ENCODE measurements at regions not wholly inside any gene's neighbourhood (a gene's known extent, or its start where the extent isn't known, plus 50 kb on each side); places are given as distances from the start of the nearest gene placed in this dataset.
A peak's percentile ranks its signal among the peaks of the same experiment; 100 is the strongest.
"Not testable (repeated sequence)": the region's sequence is repeated elsewhere in the genome, so short reads cannot be mapped to it uniquely, and the experiment has no call there.

- no peak overlapping the region for H2AFZ ChIP-seq (ENCODE audit: low read length)
- DNase-seq (ENCODE audit: insufficient read length, low spot score, missing footprints), result peak; percentile 55
- H3K79me2 ChIP-seq (ENCODE audit: insufficient read depth, low read length), result no peaks in the 10 kb centered on the region
- H3K9me3 ChIP-seq (ENCODE audit: low read depth, low read length), result no peaks in the 10 kb centered on the region
- H3K4me2 ChIP-seq (ENCODE audit: insufficient read depth, low read length), result no peak overlapping the region
- TF ChIP-seq, protein P1, sequence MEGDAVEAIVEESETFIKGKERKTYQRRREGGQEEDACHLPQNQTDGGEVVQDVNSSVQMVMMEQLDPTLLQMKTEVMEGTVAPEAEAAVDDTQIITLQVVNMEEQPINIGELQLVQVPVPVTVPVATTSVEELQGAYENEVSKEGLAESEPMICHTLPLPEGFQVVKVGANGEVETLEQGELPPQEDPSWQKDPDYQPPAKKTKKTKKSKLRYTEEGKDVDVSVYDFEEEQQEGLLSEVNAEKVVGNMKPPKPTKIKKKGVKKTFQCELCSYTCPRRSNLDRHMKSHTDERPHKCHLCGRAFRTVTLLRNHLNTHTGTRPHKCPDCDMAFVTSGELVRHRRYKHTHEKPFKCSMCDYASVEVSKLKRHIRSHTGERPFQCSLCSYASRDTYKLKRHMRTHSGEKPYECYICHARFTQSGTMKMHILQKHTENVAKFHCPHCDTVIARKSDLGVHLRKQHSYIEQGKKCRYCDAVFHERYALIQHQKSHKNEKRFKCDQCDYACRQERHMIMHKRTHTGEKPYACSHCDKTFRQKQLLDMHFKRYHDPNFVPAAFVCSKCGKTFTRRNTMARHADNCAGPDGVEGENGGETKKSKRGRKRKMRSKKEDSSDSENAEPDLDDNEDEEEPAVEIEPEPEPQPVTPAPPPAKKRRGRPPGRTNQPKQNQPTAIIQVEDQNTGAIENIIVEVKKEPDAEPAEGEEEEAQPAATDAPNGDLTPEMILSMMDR (IDR thresholded peaks at IDR 0.05; ENCODE audit: extremely low read depth, low read depth, low read length), result no peak
- H3K36me3 ChIP-seq (ENCODE audit: insufficient read depth, low read length), result no peaks in the 10 kb centered on the region
- H3K27ac ChIP-seq (ENCODE audit: low read depth, low read length), result no peak overlapping the region
- no peaks in the 10 kb centered on the region for H3K4me1 ChIP-seq (ENCODE audit: insufficient read depth, low read length)
- H3K27me3 ChIP-seq (ENCODE audit: insufficient read depth, low read length), result no peaks in the 10 kb centered on the region
- no peak overlapping the region for H3K4me3 ChIP-seq (ENCODE audit: insufficient read depth, low read length)
- H4K20me1 ChIP-seq (ENCODE audit: insufficient read depth, low read length), result no peaks in the 10 kb centered on the region
Observed at GRCh38 chrX:65971151-65971550, 68.7 kb downstream of the VSIG4 start.

- not testable (repeated sequence) for H2AFZ ChIP-seq (ENCODE audit: low read length); H3K27ac ChIP-seq (ENCODE audit: low read depth, low read length); H3K4me1 ChIP-seq (ENCODE audit: insufficient read depth, low read length); H3K9me3 ChIP-seq (ENCODE audit: low read depth, low read length); H4K20me1 ChIP-seq (ENCODE audit: insufficient read depth, low read length); H3K79me2 ChIP-seq (ENCODE audit: insufficient read depth, low read length); H3K27me3 ChIP-seq (ENCODE audit: insufficient read depth, low read length); H3K36me3 ChIP-seq (ENCODE audit: insufficient read depth, low read length); H3K4me2 ChIP-seq (ENCODE audit: insufficient read depth, low read length); H3K4me3 ChIP-seq (ENCODE audit: insufficient read depth, low read length); DNase-seq (ENCODE audit: insufficient read length, low spot score, missing footprints)
Observed at GRCh38 chrX:65967159-65967558, 72.7 kb downstream of the VSIG4 start.

DNA sequence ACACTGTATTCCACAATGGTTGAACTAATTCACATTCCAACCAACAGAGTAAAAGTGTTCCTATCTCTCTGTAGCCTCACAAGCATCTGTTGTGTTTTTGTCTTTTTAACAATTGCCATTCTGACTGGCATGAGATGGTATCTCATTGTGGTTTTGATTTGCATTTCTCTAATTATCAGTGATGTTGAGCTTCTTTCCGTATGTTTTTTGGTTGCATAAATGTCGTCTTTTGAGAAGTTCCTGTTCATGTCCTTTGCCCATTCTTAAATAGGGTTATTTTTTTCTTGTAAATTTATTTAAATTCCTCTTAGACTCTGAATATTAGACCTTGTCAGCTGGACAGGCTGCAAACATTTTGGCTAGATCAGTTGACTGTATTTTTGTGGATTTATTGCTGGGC lies 78.2 kb downstream of the VSIG4 start:
- Histone ChIP-seq H3K79me2 (ENCODE audit: insufficient read depth, low read length) (no peaks in the 10 kb centered on the region), H4K20me1 (ENCODE audit: insufficient read depth, low read length) (no peaks in the 10 kb centered on the region), H3K27ac (ENCODE audit: low read depth, low read length) (no peak overlapping the region), H3K9me3 (ENCODE audit: low read depth, low read length) (no peaks in the 10 kb centered on the region), H3K27me3 (ENCODE audit: insufficient read depth, low read length) (no peaks in the 10 kb centered on the region), H3K4me3 (ENCODE audit: insufficient read depth, low read length) (no peak overlapping the region), H2AFZ (ENCODE audit: low read length) (no peak overlapping the region), H3K36me3 (ENCODE audit: insufficient read depth, low read length) (no peaks in the 10 kb centered on the region), H3K4me1 (ENCODE audit: insufficient read depth, low read length) (no peaks in the 10 kb centered on the region), H3K4me2 (ENCODE audit: insufficient read depth, low read length) (no peak overlapping the region)
- DNase-seq (ENCODE audit: insufficient read length, low spot score, missing footprints), result no peak
- TF ChIP-seq, protein P1 (IDR thresholded peaks at IDR 0.05; ENCODE audit: extremely low read depth, low read depth, low read length), result no peak

DNA sequence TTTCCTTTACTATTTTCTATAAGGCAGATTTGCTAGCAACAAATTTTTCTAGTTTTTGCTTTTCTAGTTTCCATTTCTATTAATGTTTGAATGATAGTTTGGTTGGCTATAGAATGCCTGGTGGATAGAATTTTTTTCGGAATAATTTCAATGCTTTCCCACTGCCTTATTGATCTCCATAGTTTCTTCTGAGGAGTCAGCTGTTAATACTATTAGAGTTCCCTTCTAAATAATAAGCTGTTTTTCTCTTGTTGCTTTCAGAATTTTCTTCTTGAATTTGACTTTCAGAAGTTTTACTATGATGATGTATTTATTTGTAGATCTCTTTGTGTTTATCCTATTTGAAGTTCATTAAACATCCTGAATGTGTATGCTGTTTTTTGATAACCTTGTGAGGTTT lies 91.8 kb downstream of the VSIG4 start:
- Histone ChIP-seq H4K20me1 (ENCODE audit: insufficient read depth, low read length) (no peaks in the 10 kb centered on the region), H3K27me3 (ENCODE audit: insufficient read depth, low read length) (no peaks in the 10 kb centered on the region), H3K4me1 (ENCODE audit: insufficient read depth, low read length) (no peaks in the 10 kb centered on the region), H2AFZ (ENCODE audit: low read length) (no peak overlapping the region), H3K9me3 (ENCODE audit: low read depth, low read length) (no peaks in the 10 kb centered on the region), H3K4me3 (ENCODE audit: insufficient read depth, low read length) (no peak overlapping the region), H3K36me3 (ENCODE audit: insufficient read depth, low read length) (no peaks in the 10 kb centered on the region), H3K79me2 (ENCODE audit: insufficient read depth, low read length) (no peaks in the 10 kb centered on the region), H3K4me2 (ENCODE audit: insufficient read depth, low read length) (no peak overlapping the region), H3K27ac (ENCODE audit: low read depth, low read length) (no peak overlapping the region)
- TF ChIP-seq, protein P1 (IDR thresholded peaks at IDR 0.05; ENCODE audit: extremely low read depth, low read depth, low read length), result no peak
- DNase-seq (ENCODE audit: insufficient read length, low spot score, missing footprints), result no peak
